ENCODE measurements at regions not wholly inside any gene's neighbourhood (a gene's known extent, or its start where the extent isn't known, plus 50 kb on each side); places are given as distances from the start of the nearest gene placed in this dataset.

- H3F3A ChIP-seq (replicated peaks; ENCODE audit: insufficient read depth): no peaks in the 10 kb centered on the region
- H3K9ac ChIP-seq: no peak overlapping the region
- H3K27me3 ChIP-seq (ENCODE audit: insufficient read depth): no peaks in the 10 kb centered on the region
- no peaks in the 10 kb centered on the region for H3K9me3 ChIP-seq
- H3K4me3 ChIP-seq (ENCODE audit: low read depth in 2 of 2, low read length in 1 of 2): no peak overlapping the region
- H3K27ac ChIP-seq (ENCODE audit: low read depth in 2 of 2, low read length in 1 of 2): no peak overlapping the region
- H4K20me1 ChIP-seq (ENCODE audit: insufficient read depth): no peaks in the 10 kb centered on the region
- no peak overlapping the region for H2AFZ ChIP-seq (ENCODE audit: low read depth)
- ChIA-PET POLR2A (no interaction called here), CTCF (no interaction called here)
- H3K36me3 ChIP-seq (replicated peaks in 1 of 2; ENCODE audit: control insufficient read depth in 1 of 2, insufficient read depth in 2 of 2, low read length in 1 of 2): no peaks in the 10 kb centered on the region
- H3K4me2 ChIP-seq: no peak overlapping the region
- no peaks in the 10 kb centered on the region for H3K9me2 ChIP-seq
- WGBS (ENCODE audit: low lambda C conversion rate): 89% methylated on average over 1 of the region's 1 CpG
- no peaks in the 10 kb centered on the region; a peak in 1 of 4 replicates for H3K4me1 ChIP-seq (ENCODE audit: control insufficient read depth in 1 of 2, insufficient read depth in 2 of 2, low read depth in 1 of 2, low read length in 1 of 2)
- no peak for DNase-seq
- H3K79me2 ChIP-seq (ENCODE audit: insufficient read depth): no peaks in the 10 kb centered on the region
- TF ChIP-seq ZBTB33 (IDR thresholded peaks at IDR 0.05; ENCODE audit: borderline replicate concordance, low read depth) (no peak), SMC3 (IDR thresholded peaks at IDR 0.05; ENCODE audit: low read depth, low read length) (no peak), POLR2AphosphoS5 (IDR thresholded peaks at IDR 0.05; ENCODE audit: low read depth, low read length) (no peak), MEF2A (IDR thresholded peaks at IDR 0.05; ENCODE audit: borderline replicate concordance, low read depth) (no peak), RXRA (IDR thresholded peaks at IDR 0.05; ENCODE audit: borderline replicate concordance, low read depth) (no peak), REST (IDR thresholded peaks at IDR 0.05; ENCODE audit: low read depth, low read length) (no peak), GATA2 (CRISPR knock-in tag; IDR thresholded peaks at IDR 0.05) (no peak), CTCF (IDR thresholded peaks at IDR 0.05) (no peak), GABPA (IDR thresholded peaks at IDR 0.05; ENCODE audit: low read depth) (no peak), MXI1 (IDR thresholded peaks at IDR 0.05; ENCODE audit: low read depth, low read length) (no peak), JUND (IDR thresholded peaks at IDR 0.05) (no peak), RCOR1 (IDR thresholded peaks at IDR 0.05; ENCODE audit: low read length) (no peak), USF2 (IDR thresholded peaks at IDR 0.05; ENCODE audit: borderline replicate concordance, low read depth, low read length) (no peak), YY1 (IDR thresholded peaks at IDR 0.05; ENCODE audit: low read depth) (no peak), FOSL2 (IDR thresholded peaks at IDR 0.05; ENCODE audit: borderline replicate concordance, low read depth) (no peak), EP300 (IDR thresholded peaks at IDR 0.05; ENCODE audit: borderline replicate concordance in 1 of 2, low read depth in 1 of 2, low read length in 1 of 2) (no peak), PBX3 (IDR thresholded peaks at IDR 0.05) (no peak), ELF1 (IDR thresholded peaks at IDR 0.05) (no peak), FOXM1 (IDR thresholded peaks at IDR 0.05; ENCODE audit: low read depth) (no peak)
These were observed 58.4 kb downstream of the HMHB1 start for GRCh38 chr5:143870362-143870761.
